KOPT-K1 (cell line): ENCODE measurements at regions not wholly inside any gene's neighbourhood (a gene's known extent, or its start where the extent isn't known, plus 50 kb on each side); places are given as distances from the start of the nearest gene placed in this dataset.
"Not testable (repeated sequence)": the region's sequence is repeated elsewhere in the genome, so short reads cannot be mapped to it uniquely, and the experiment has no call there.

Experiments used
- H3K27ac ChIP-seq: fragments of 200-600 bp; sonication (generic); 2 replicates; pipeline ENCODE4 v1.5.1; 2016; ENCODE audit warnings: antibody characterized with exemption, mild to moderate bottlenecking, low read depth, low read length; ENCODE audit not compliant: poor library complexity, severe bottlenecking
- H3K36me3 ChIP-seq: fragments of 200-600 bp; sonication (generic); 2 replicates; pipeline ENCODE4 v1.5.1; 2017; ENCODE audit warnings: antibody characterized with exemption, mild to moderate bottlenecking, low read length, moderate library complexity; ENCODE audit not compliant: insufficient read depth
- H3K9me3 ChIP-seq: fragments of 200-600 bp; sonication (generic); 2 replicates; pipeline ENCODE4 v1.5.1; 2017; ENCODE audit warnings: antibody characterized with exemption, low read length, mild to moderate bottlenecking; ENCODE audit not compliant: insufficient read depth, poor library complexity, severe bottlenecking

GRCh38 chr16:34743115-34743514, 1283.7 kb downstream of the TP53TG3F start:
- Histone ChIP-seq H3K9me3 (peaks cover 76% of the 10 kb centered on the region), H3K27ac (no peak overlapping the region), H3K36me3 (no peaks in the 10 kb centered on the region)

- Histone ChIP-seq H3K9me3 (peaks cover 78% of the 10 kb centered on the region), H3K36me3 (no peaks in the 10 kb centered on the region), H3K27ac (no peak overlapping the region)
These were observed 1299.4 kb downstream of the TP53TG3F start for GRCh38 chr16:34758835-34759234.

GRCh38 chr16:34791835-34792234, 1332.4 kb downstream of the TP53TG3F start:
- not testable (repeated sequence) for H3K36me3 ChIP-seq, H3K9me3 ChIP-seq, H3K27ac ChIP-seq

- Histone ChIP-seq H3K9me3 (peaks cover 15% of the 10 kb centered on the region), H3K36me3 (no peaks in the 10 kb centered on the region), H3K27ac (no peak overlapping the region)
These were observed 1342.5 kb downstream of the TP53TG3F start for GRCh38 chr16:34801875-34802274.

- Histone ChIP-seq H3K27ac (no peak overlapping the region), H3K36me3 (no peaks in the 10 kb centered on the region), H3K9me3 (peaks cover 20% of the 10 kb centered on the region)
These were observed 1343.0 kb downstream of the TP53TG3F start for GRCh38 chr16:34802396-34802795.

GRCh38 chr16:34802848-34803599, 1343.6 kb downstream of the TP53TG3F start:
- Histone ChIP-seq H3K9me3 (peaks cover 22% of the 10 kb centered on the region), H3K27ac (no peak overlapping the region), H3K36me3 (no peaks in the 10 kb centered on the region)

GRCh38 chr16:34803683-34804416, 1344.4 kb downstream of the TP53TG3F start:
- peaks cover 22% of the 10 kb centered on the region for H3K9me3 ChIP-seq
- H3K27ac ChIP-seq: no peak overlapping the region
- no peaks in the 10 kb centered on the region for H3K36me3 ChIP-seq

GRCh38 chr16:34806992-34807644, 1347.7 kb downstream of the TP53TG3F start:
- not testable (repeated sequence) for H3K36me3 ChIP-seq, H3K27ac ChIP-seq
- peaks cover 22% of the 10 kb centered on the region for H3K9me3 ChIP-seq

GRCh38 chr16:34807844-34808243, 1348.4 kb downstream of the TP53TG3F start:
- H3K9me3 ChIP-seq: peaks cover 22% of the 10 kb centered on the region
- not testable (repeated sequence) for H3K36me3 ChIP-seq, H3K27ac ChIP-seq

- peaks cover 20% of the 10 kb centered on the region for H3K9me3 ChIP-seq
- H3K27ac ChIP-seq, H3K36me3 ChIP-seq: not testable (repeated sequence)
These were observed 1349.1 kb downstream of the TP53TG3F start for GRCh38 chr16:34808530-34808929.
